Liver (tissue), 8 donors: ENCODE measurements at regions not wholly inside any gene's neighbourhood (a gene's known extent, or its start where the extent isn't known, plus 50 kb on each side); places are given as distances from the start of the nearest gene placed in this dataset.

Experiments used
- DNase-seq: peaks from one replicate; pipeline ENCODE4 v3.0.0-alpha.2; 2017; ENCODE audit warnings: low spot score
- H3K27ac ChIP-seq, 2 donors: one replicate each; pipeline ENCODE4 v1.7.0; 2013; ENCODE audit warnings: inconsistent platforms in 2 of 2, low read length in 2 of 2, control low read depth in 1 of 2, low read depth in 1 of 2, mild to moderate bottlenecking in 1 of 2
- H3K27me3 ChIP-seq, 4 donors: one replicate each; pipeline versions ENCODE4 v1.6.1 to v1.7.0; 2013; ENCODE audit warnings: low read length in 3 of 4, inconsistent platforms in 1 of 4, mild to moderate bottlenecking in 1 of 4, moderate library complexity in 1 of 4; ENCODE audit not compliant: control insufficient read depth in 4 of 4, insufficient read depth in 4 of 4
- H3K36me3 ChIP-seq, 4 donors: one replicate each; pipeline versions ENCODE4 v1.6.1 to v1.7.0; 2013; ENCODE audit warnings: low read length in 3 of 4, mild to moderate bottlenecking in 3 of 4, low read depth in 1 of 4, moderate library complexity in 1 of 4; ENCODE audit not compliant: control insufficient read depth in 4 of 4, insufficient read depth in 3 of 4
- H3K4me1 ChIP-seq, 4 donors: one replicate each; pipeline versions ENCODE4 v1.6.1 to v1.7.0; 2013; ENCODE audit warnings: low read length in 3 of 4, mild to moderate bottlenecking in 3 of 4, moderate library complexity in 1 of 4; ENCODE audit not compliant: control insufficient read depth in 4 of 4, insufficient read depth in 4 of 4
- H3K4me3 ChIP-seq, 3 donors: one replicate each; pipeline versions ENCODE4 v1.6.1 to v1.7.0; 2013; ENCODE audit warnings: low read length in 3 of 3, control low read depth in 1 of 3, low read depth in 1 of 3, mild to moderate bottlenecking in 1 of 3
- H3K9ac ChIP-seq, 2 donors: one replicate each; pipeline ENCODE4 v1.7.0; 2013; ENCODE audit warnings: low read length in 2 of 2, mild to moderate bottlenecking in 2 of 2, moderate library complexity in 2 of 2, control low read depth in 1 of 2, low read depth in 1 of 2
- H3K9me3 ChIP-seq, 4 donors: one replicate each; pipeline versions ENCODE4 v1.6.1 to v1.7.0; 2013; ENCODE audit warnings: low read length in 3 of 4; ENCODE audit not compliant: control insufficient read depth in 4 of 4
- ATF3 ChIP-seq: IDR thresholded peaks from 2 replicates; pipeline ENCODE4 v1.6.1; 2016; ENCODE audit warnings: antibody characterized with exemption
- CTCF ChIP-seq: fragments of 150-350 bp; IDR thresholded peaks from 2 replicates; pipeline ENCODE4 v1.5.1; 2017; ENCODE audit warnings: improper control_type of control experiment, low read depth, low read length; ENCODE audit not compliant: missing input control
- EGR1 ChIP-seq, 2 donors: IDR thresholded peaks; 2 replicates each; pipeline ENCODE4 v1.6.1; 2016 to 2018; ENCODE audit warnings: antibody characterized with exemption in 2 of 2, low read depth in 2 of 2
- FOXA1 ChIP-seq: IDR thresholded peaks from 2 replicates; pipeline ENCODE4 v1.6.1; 2016; ENCODE audit warnings: antibody characterized with exemption
- FOXA2 ChIP-seq: IDR thresholded peaks from 2 replicates; pipeline ENCODE4 v1.6.1; 2016; ENCODE audit warnings: antibody characterized with exemption
- HNF4A ChIP-seq, 2 donors: conservative IDR thresholded peaks; 2 replicates each; pipeline ENCODE4 v1.6.1; 2016; ENCODE audit warnings: antibody characterized with exemption in 2 of 2, mild to moderate bottlenecking in 2 of 2
- JUND ChIP-seq, 2 donors: IDR thresholded peaks; 2 replicates each; pipeline ENCODE4 v1.6.1; 2016; ENCODE audit warnings: antibody characterized with exemption in 2 of 2
- NR2F2 ChIP-seq: IDR thresholded peaks from 2 replicates; pipeline ENCODE4 v1.6.1; 2016; ENCODE audit warnings: antibody characterized with exemption
- RAD21 ChIP-seq, 2 donors: IDR thresholded peaks; 2 replicates each; pipeline ENCODE4 v1.6.1; 2016; ENCODE audit warnings: antibody characterized with exemption in 2 of 2, mild to moderate bottlenecking in 2 of 2
- REST ChIP-seq: IDR thresholded peaks from 2 replicates; pipeline ENCODE4 v1.6.1; 2016; ENCODE audit warnings: antibody characterized with exemption, mild to moderate bottlenecking
- RXRA ChIP-seq, 2 donors: IDR thresholded peaks; 2 replicates each; pipeline ENCODE4 v1.6.1; 2017 to 2018; ENCODE audit warnings: antibody characterized with exemption in 2 of 2, mild to moderate bottlenecking in 1 of 2
- SP1 ChIP-seq: IDR thresholded peaks from 2 replicates; pipeline ENCODE4 v1.6.1; 2018; ENCODE audit warnings: antibody characterized with exemption, mild to moderate bottlenecking
- TAF1 ChIP-seq: conservative IDR thresholded peaks from 2 replicates; pipeline ENCODE4 v1.6.1; 2016; ENCODE audit warnings: antibody characterized with exemption, mild to moderate bottlenecking
- YY1 ChIP-seq: IDR thresholded peaks from 2 replicates; pipeline ENCODE4 v1.6.1; 2016; ENCODE audit warnings: antibody characterized with exemption, mild to moderate bottlenecking
- ZBTB33 ChIP-seq: IDR thresholded peaks from 2 replicates; pipeline ENCODE4 v1.6.1; 2016; ENCODE audit warnings: antibody characterized with exemption
- WGBS: extraction: QIAGEN DNeasy Blood & Tissue Kit; methylation state at CpG from one replicate; pipeline ENCODE4 v1.1.7; 2013; 5-methylcytosine and 5-hydroxymethylcytosine counted together
- donor health status: healthy.
- donor health status: healthy.
- donor health status: healthy.
- donor health status: healthy.
- donor health status: healthy.

- H3K9ac ChIP-seq, result no peak overlapping the region
- no peaks in the 10 kb centered on the region for H3K36me3 ChIP-seq
- H3K9me3 ChIP-seq, result no peaks in the 10 kb centered on the region
- no peak overlapping the region for H3K27ac ChIP-seq
- peaks cover 0 to 3% (median 1%) of the 10 kb centered on the region in 4 donors for H3K27me3 ChIP-seq
- no peaks in the 10 kb centered on the region for H3K4me1 ChIP-seq
- DNase-seq, result no peak
- WGBS, result 62% methylated on average over 17 of the region's 17 CpGs
- H3K4me3 ChIP-seq, result no peak overlapping the region
- TF ChIP-seq EGR1 (IDR thresholded peaks at IDR 0.05; ENCODE audit: low read depth in 2 of 2), result no peak
- TF ChIP-seq YY1, result no peak
- no peak for TF ChIP-seq ATF3
- TF ChIP-seq CTCF, result no peak
- TF ChIP-seq FOXA1, result no peak
- TF ChIP-seq FOXA2, result no peak
- no peak for TF ChIP-seq SP1
- TF ChIP-seq HNF4A (conservative IDR thresholded peaks at IDR 0.05), result no peak
- no peak for TF ChIP-seq JUND (IDR thresholded peaks at IDR 0.05)
- no peak for TF ChIP-seq NR2F2
- TF ChIP-seq RXRA (IDR thresholded peaks at IDR 0.05), result no peak
- no peak for TF ChIP-seq ZBTB33
- no peak for TF ChIP-seq TAF1
- TF ChIP-seq REST, result no peak
Observed at GRCh38 chr16:54817940-54818574, 112.6 kb upstream of the IRX5 start.

- Histone ChIP-seq H3K27ac (no peak overlapping the region), H3K27me3 (peaks cover 0 to 3% (median 1%) of the 10 kb centered on the region in 4 donors), H3K4me1 (no peaks in the 10 kb centered on the region), H3K4me3 (no peak overlapping the region), H3K9ac (no peak overlapping the region), H3K9me3 (no peaks in the 10 kb centered on the region), H3K36me3 (no peaks in the 10 kb centered on the region)
- TF ChIP-seq FOXA2, result no peak
- TF ChIP-seq RAD21 (IDR thresholded peaks at IDR 0.05), result peak; percentile 46 to 53
- DNase-seq, result no peak
- 49% methylated on average over 10 of the region's 10 CpGs for WGBS
Observed at GRCh38 chr16:54817432-54817831, 113.2 kb upstream of the IRX5 start.
